K562 (cell line): ENCODE measurements at regions not wholly inside any gene's neighbourhood (a gene's known extent, or its start where the extent isn't known, plus 50 kb on each side); places are given as distances from the start of the nearest gene placed in this dataset.
A peak's percentile ranks its signal among the peaks of the same experiment; 100 is the strongest.

Experiments
- ATAC-seq: fragments of 200-7000 bp; cut with Tn5 transposase; 3 replicates; pipeline ENCODE4 v1.9.1; 2020; ENCODE audit warnings: moderate library complexity
- BruUV-seq: library from RNA; stranded (reverse); fragments of 400-500 nt; replicated peaks from 2 replicates; lab custom pipeline; 2021; lab: Mats Ljungman, UMichigan
- CTCF ChIA-PET: fragments of 300-600 bp; formaldehyde crosslinking; extraction: SDS; loops from one replicate; lab custom pipeline; 2021; ENCODE audit warnings: low intra/inter-chr PET ratio; lab: Yijun Ruan, JAX
- POLR2A ChIA-PET: fragments of 300-600, 350-650 bp; sonication (Branson Sonifier 250); formaldehyde crosslinking; extraction: SDS; loops from one replicate; lab custom pipeline; 2021; ENCODE audit warnings: antibody characterized with exemption, inconsistent platforms; lab: Yijun Ruan, JAX
- DNase-seq, 4 experiments: peaks; one replicate each; pipeline versions ENCODE4 v3.0.0 to v3.0.0-alpha.2; 2011 to 2018; ENCODE audit warnings: low spot score in 3 of 4, mixed read lengths in 3 of 4; ENCODE audit errors: extremely low read depth in 1 of 4
- FAIRE-seq: peaks from 2 replicates; lab custom pipeline; 2011; peaks lifted over from hg19 to GRCh38; lab: Jason Lieb, UNC
- H2AFZ ChIP-seq: 2 replicates; pipeline ENCODE4 v1.6.0; 2011; ENCODE audit warnings: low read depth, low read length, control low read depth, inconsistent platforms
- H3K27ac ChIP-seq: fragments of 200-600 bp; 3 replicates; pipeline ENCODE4 v1.8.0; 2011; ENCODE audit warnings: low read depth, mild to moderate bottlenecking, control low read depth, inconsistent platforms, low read length, moderate library complexity, mixed read lengths; ENCODE audit errors: extremely low read depth
- H3K27me3 ChIP-seq, 2 experiments: fragments of 300-600 bp in 1 of 2; 2 replicates in 1 of 2; 3 replicates in 1 of 2; pipeline versions ENCODE4 v1.6.0 to v1.8.0; 2011; ENCODE audit warnings: inconsistent platforms in 2 of 2, low read length in 2 of 2, mild to moderate bottlenecking in 1 of 2, mixed read lengths in 1 of 2, moderate library complexity in 1 of 2; ENCODE audit not compliant: control insufficient read depth in 2 of 2, insufficient read depth in 2 of 2
- H3K36me3 ChIP-seq: fragments of 300-600 bp; 3 replicates; pipeline ENCODE4 v1.8.0; 2011; ENCODE audit warnings: mild to moderate bottlenecking, low read length, inconsistent platforms; ENCODE audit not compliant: control insufficient read depth, insufficient read depth
- H3K4me1 ChIP-seq, 2 experiments: fragments of 200-600 bp in 1 of 2; replicated peaks in 1 of 2; 2 replicates in 1 of 2; 3 replicates in 1 of 2; pipeline versions ENCODE4 v1.5.1 to v1.8.0; 2011; ENCODE audit warnings: inconsistent platforms in 2 of 2, low read length in 2 of 2, mild to moderate bottlenecking in 1 of 2, mixed read lengths in 1 of 2, moderate library complexity in 1 of 2; ENCODE audit not compliant: control insufficient read depth in 2 of 2, insufficient read depth in 2 of 2
- H3K4me2 ChIP-seq: 2 replicates; pipeline ENCODE4 v1.6.1; 2011; ENCODE audit warnings: low read length, control low read depth, inconsistent platforms, mixed read lengths; ENCODE audit not compliant: insufficient read depth
- H3K4me3 ChIP-seq: fragments of 200-600 bp; sonication (generic), shearing (Covaris generic); 2 replicates; pipeline ENCODE4 v1.5.1; 2016; ENCODE audit warnings: control low read depth, inconsistent platforms
- H3K79me2 ChIP-seq: fragments of 200-600 bp; 3 replicates; pipeline ENCODE4 v1.8.0; 2011; ENCODE audit warnings: low read length, inconsistent platforms; ENCODE audit not compliant: control insufficient read depth, insufficient read depth
- H3K9ac ChIP-seq, 2 experiments: 2 replicates each; pipeline versions ENCODE4 v1.6.0 to v1.6.1; 2011; ENCODE audit warnings: low read depth in 2 of 2, low read length in 2 of 2, control low read depth in 1 of 2, inconsistent platforms in 1 of 2, mild to moderate bottlenecking in 1 of 2, mixed read lengths in 1 of 2; ENCODE audit not compliant: insufficient read depth in 1 of 2
- H3K9me1 ChIP-seq: one replicate; pipeline ENCODE4 v1.6.0; 2011; ENCODE audit warnings: inconsistent platforms, mild to moderate bottlenecking, low read length, moderate library complexity; ENCODE audit not compliant: control insufficient read depth, insufficient read depth
- H3K9me3 ChIP-seq: replicated peaks from 2 replicates; pipeline ENCODE4 v1.5.1; 2011; ENCODE audit warnings: low read depth, low read length, inconsistent platforms; ENCODE audit not compliant: control insufficient read depth, insufficient read depth
- H4K20me1 ChIP-seq: replicated peaks from 2 replicates; pipeline ENCODE4 v1.6.1; 2011; ENCODE audit warnings: low read length, inconsistent platforms, mixed read lengths; ENCODE audit not compliant: control insufficient read depth, insufficient read depth
- ARID1B ChIP-seq: fragments of 450-650 bp; IDR thresholded peaks from 2 replicates; pipeline ENCODE4 v1.6.1; 2016; ENCODE audit warnings: antibody characterized with exemption, mild to moderate bottlenecking, inconsistent platforms
- GTF2F1 ChIP-seq: IDR thresholded peaks from 2 replicates; pipeline ENCODE4 v1.6.1; 2011; ENCODE audit warnings: low read depth, low read length, improper control_type of control experiment
- HNRNPLL ChIP-seq: fragments of 200-400 bp; formaldehyde crosslinking; IDR thresholded peaks from 2 replicates; pipeline ENCODE4 v1.6.1; 2017; ENCODE audit warnings: low read length, low read depth, mild to moderate bottlenecking; ENCODE audit not compliant: poor library complexity, severe bottlenecking
- MAFK ChIP-seq: IDR thresholded peaks from 2 replicates; pipeline ENCODE4 v1.6.1; 2011; ENCODE audit warnings: low read length, improper control_type of control experiment
- NUFIP1 ChIP-seq: fragments of 450-650 bp; IDR thresholded peaks from 2 replicates; pipeline ENCODE4 v1.6.1; 2018; ENCODE audit not compliant: partially characterized antibody
- PCBP2 ChIP-seq: fragments of 200-400 bp; formaldehyde crosslinking; IDR thresholded peaks from 2 replicates; pipeline ENCODE4 v1.6.1; 2018; ENCODE audit warnings: low read length, low read depth, mild to moderate bottlenecking, moderate library complexity; ENCODE audit not compliant: poor library complexity, severe bottlenecking
- SIN3B ChIP-seq: fragments of 450-650 bp; IDR thresholded peaks from 2 replicates; pipeline ENCODE4 v1.6.1; 2017; ENCODE audit warnings: low read depth, mild to moderate bottlenecking, moderate library complexity
- TAF9B ChIP-seq: fragments of 450-650 bp; IDR thresholded peaks from 2 replicates; pipeline ENCODE4 v1.6.1; 2018; ENCODE audit warnings: mild to moderate bottlenecking; ENCODE audit not compliant: partially characterized antibody
- ZNF143 ChIP-seq: sonication (generic); formaldehyde crosslinking; IDR thresholded peaks from 2 replicates; pipeline ENCODE4 v1.9.0; 2022; ENCODE audit warnings: mild to moderate bottlenecking, missing genetic modification reagents
- ZNF197 ChIP-seq: fragments of 200-800 bp; sonication (Bioruptor generic); IDR thresholded peaks from 2 replicates; pipeline ENCODE4 v1.6.1; 2016; ENCODE audit warnings: low read depth, missing genetic modification characterization, missing compliant biosample characterization
- ZSCAN29 ChIP-seq: fragments of 450-650 bp; IDR thresholded peaks from 2 replicates; pipeline ENCODE4 v1.6.1; 2017
- WGBS: fragments of 100-300 bp; shearing (Covaris generic); methylation state at CpG from one replicate; pipeline ENCODE4 v1.1.6; 2016; ENCODE audit warnings: low coverage, mixed read lengths; ENCODE audit not compliant: insufficient coverage; ENCODE audit errors: missing lambda C conversion rate; 5-methylcytosine and 5-hydroxymethylcytosine counted together
- in situ Hi-C: fragments of 300-500 bp; cut with MboI; formaldehyde crosslinking; loops from 4 replicates; pipeline ENCODE4 v1.15.0; 2018; ENCODE audit warnings: inconsistent platforms, mixed read lengths
- intact Hi-C: fragments of 100-400 bp; cut with micrococcal nuclease; formaldehyde crosslinking; loops from 2 replicates; pipeline ENCODE4 v1.14.2; 2022
- TF ChIP-seq, protein P1 (sequence below), 2 experiments: fragments of 450-650 bp; IDR thresholded peaks; 2 replicates each; pipeline ENCODE4 v1.6.1; 2016; ENCODE audit warnings: mild to moderate bottlenecking in 2 of 2, borderline replicate concordance in 1 of 2, low read depth in 1 of 2, moderate library complexity in 1 of 2
- TF ChIP-seq, protein P2 (sequence below): fragments of 250-450 bp; sonication (Bioruptor Pico); IDR thresholded peaks from 2 replicates; pipeline ENCODE4 v1.5.0; 2021

DNA sequence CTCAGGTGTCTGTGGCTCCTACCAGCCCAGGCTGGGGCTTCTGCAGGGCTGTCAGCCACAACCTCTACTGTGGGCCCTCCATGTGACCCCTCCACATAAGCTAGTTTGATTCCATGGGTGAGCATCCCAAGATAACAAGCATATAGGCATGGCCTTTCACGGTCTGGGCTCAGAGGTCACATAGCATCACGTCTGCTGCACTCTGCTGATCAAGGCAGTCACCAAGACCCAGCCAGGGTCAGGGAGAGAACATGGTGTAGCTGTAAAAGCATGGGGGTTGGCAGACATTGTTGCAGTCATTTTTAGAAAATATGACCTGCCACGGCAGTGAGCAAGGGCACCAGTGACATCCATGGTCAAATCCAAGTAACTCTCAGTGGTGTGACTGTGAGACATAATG lies 698.8 kb downstream of the UQCRFS1 start:
- intact Hi-C loops = no loop called here
- WGBS = 40% methylated on average over 3 of the region's 3 CpGs
- H3K9me1 ChIP-seq = peaks cover 19% of the 10 kb centered on the region
- peaks cover 98% of the 10 kb centered on the region for H3K79me2 ChIP-seq
- no peak overlapping the region for H2AFZ ChIP-seq
- no peak overlapping the region; the same call in 2 of the 3 replicates for H3K27ac ChIP-seq
- FAIRE-seq = no peak
- peak; percentile 8 for ATAC-seq
- H3K36me3 ChIP-seq = peaks cover 57% of the 10 kb centered on the region
- in situ Hi-C loops = no loop called here
- BruUV-seq = no TSS peak
- H3K4me1 ChIP-seq = peaks cover 12 to 43% of the 10 kb centered on the region in 2 experiments; a peak in 4 of 5 replicates
- H4K20me1 ChIP-seq = peaks cover 59% of the 10 kb centered on the region
- H3K4me2 ChIP-seq = peak overlapping the region; percentile 7; the same call in 1 of the 2 replicates
- CTCF ChIA-PET = no interaction called here
- POLR2A ChIA-PET = interaction anchor here (1.0 to 1.8 kb wide), 2 partner anchors 10 to 93 kb away, joined by 6 to 10 read pairs; no protein-coding TSS in a partner anchor
- DNase-seq = no peak
- no peak overlapping the region for H3K9ac ChIP-seq
- H3K27me3 ChIP-seq = no peaks in the 10 kb centered on the region
- no peaks in the 10 kb centered on the region for H3K9me3 ChIP-seq
- no peak overlapping the region for H3K4me3 ChIP-seq
- TF ChIP-seq GTF2F1 (no peak), TAF9B (no peak), ZNF143 (no peak), HNRNPLL (no peak), PCBP2 (no peak), ZSCAN29 (no peak), SIN3B (no peak), ZNF197 (CRISPR knock-in tag) (no peak), ARID1B (no peak), NUFIP1 (no peak), MAFK (no peak)
- TF ChIP-seq, protein P1, sequence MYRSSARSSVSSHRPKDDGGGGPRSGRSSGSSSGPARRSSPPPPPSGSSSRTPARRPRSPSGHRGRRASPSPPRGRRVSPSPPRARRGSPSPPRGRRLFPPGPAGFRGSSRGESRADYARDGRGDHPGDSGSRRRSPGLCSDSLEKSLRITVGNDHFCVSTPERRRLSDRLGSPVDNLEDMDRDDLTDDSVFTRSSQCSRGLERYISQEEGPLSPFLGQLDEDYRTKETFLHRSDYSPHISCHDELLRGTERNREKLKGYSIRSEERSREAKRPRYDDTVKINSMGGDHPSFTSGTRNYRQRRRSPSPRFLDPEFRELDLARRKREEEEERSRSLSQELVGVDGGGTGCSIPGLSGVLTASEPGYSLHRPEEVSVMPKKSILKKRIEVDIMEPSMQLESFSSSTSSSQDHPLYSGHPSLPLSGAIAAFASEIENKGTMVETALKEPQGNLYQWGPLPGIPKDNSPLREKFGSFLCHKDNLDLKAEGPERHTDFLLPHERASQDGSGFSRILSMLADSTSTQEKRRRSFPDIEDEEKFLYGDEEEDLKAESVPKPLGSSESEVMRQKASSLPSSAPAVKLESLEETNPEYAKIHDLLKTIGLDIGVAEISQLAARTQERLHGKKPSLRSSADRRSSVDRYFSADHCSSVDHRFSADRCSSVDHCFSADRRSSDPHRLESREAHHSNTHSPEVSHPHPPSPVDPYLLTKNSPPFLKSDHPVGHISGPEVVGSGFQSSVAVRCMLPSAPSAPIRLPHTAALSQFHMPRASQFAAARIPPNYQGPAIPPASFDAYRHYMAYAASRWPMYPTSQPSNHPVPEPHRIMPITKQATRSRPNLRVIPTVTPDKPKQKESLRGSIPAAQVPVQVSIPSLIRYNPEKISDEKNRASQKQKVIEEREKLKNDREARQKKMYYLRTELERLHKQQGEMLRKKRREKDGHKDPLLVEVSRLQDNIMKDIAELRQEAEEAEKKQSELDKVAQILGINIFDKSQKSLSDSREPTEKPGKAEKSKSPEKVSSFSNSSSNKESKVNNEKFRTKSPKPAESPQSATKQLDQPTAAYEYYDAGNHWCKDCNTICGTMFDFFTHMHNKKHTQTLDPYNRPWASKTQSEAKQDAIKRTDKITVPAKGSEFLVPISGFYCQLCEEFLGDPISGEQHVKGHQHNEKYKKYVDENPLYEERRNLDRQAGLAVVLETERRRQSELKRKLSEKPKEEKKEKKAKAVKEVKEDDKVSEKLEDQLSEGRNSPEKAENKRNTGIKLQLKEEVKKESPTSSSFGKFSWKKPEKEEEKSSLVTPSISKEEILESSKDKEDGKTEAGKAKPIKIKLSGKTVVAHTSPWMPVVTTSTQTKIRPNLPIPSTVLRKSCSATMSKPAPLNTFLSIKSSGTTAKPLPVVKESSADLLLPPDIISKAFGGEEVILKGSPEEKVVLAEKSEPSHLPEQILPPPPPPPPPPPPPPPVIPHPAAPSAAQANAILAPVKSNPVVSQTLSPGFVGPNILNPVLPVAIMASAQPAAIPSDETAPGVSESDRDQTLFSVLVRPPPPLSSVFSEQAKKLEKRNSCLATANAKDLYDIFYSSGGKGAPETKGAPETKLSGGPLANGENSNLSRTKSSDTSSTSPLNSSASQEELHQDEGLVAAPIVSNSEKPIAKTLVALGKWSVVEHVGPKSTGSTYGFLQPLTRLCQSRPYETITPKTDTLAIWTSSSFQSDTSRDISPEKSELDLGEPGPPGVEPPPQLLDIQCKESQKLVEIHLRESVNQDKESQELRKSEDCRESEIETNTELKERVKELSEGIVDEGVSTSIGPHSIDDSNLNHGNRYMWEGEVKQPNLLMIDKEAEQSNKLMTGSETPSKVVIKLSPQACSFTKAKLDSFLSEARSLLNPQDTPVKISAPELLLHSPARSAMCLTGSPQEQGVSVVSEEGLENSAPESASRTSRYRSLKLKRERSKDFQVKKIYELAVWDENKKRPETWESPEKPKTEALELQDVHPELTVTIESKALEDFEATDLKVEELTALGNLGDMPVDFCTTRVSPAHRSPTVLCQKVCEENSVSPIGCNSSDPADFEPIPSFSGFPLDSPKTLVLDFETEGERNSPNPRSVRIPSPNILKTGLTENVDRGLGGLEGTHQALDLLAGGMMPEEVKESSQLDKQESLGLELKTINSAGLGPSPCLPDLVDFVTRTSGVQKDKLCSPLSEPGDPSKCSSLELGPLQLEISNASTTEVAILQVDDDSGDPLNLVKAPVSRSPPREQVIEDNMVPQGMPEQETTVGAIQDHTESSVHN (IDR thresholded peaks at IDR 0.05; ENCODE audit: borderline replicate concordance in 1 of 2, low read depth in 1 of 2) = no peak
- TF ChIP-seq, protein P2, sequence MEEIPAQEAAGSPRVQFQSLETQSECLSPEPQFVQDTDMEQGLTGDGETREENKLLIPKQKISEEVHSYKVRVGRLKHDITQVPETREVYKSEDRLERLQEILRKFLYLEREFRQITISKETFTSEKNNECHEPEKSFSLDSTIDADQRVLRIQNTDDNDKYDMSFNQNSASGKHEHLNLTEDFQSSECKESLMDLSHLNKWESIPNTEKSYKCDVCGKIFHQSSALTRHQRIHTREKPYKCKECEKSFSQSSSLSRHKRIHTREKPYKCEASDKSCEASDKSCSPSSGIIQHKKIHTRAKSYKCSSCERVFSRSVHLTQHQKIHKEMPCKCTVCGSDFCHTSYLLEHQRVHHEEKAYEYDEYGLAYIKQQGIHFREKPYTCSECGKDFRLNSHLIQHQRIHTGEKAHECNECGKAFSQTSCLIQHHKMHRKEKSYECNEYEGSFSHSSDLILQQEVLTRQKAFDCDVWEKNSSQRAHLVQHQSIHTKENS = no peak
